HG03521 (cell line): ENCODE measurements at regions not wholly inside any gene's neighbourhood (a gene's known extent, or its start where the extent isn't known, plus 50 kb on each side); places are given as distances from the start of the nearest gene placed in this dataset.

Experiments
- ATAC-seq: cut with Tn5 transposase; IDR thresholded peaks from one replicate; pipeline ENCODE4 v1.9.1; 2021; ENCODE audit warnings: mild to moderate bottlenecking, moderate library complexity; ENCODE audit not compliant: unreplicated experiment

GRCh38 chr17:12287953-12288352 is 267.3 kb downstream of the MAP2K4 start:
- no peak for ATAC-seq

GRCh38 chr17:12290207-12290606 is 269.5 kb downstream of the MAP2K4 start:
- ATAC-seq: no peak

- ATAC-seq: no peak
These were observed 275.5 kb downstream of the MAP2K4 start for GRCh38 chr17:12296209-12296625.

- no peak for ATAC-seq
These were observed 280.9 kb downstream of the MAP2K4 start for GRCh38 chr17:12301551-12301950.

- ATAC-seq: no peak
These were observed 282.0 kb downstream of the MAP2K4 start for GRCh38 chr17:12302711-12303110.

- no peak for ATAC-seq
These were observed 290.1 kb downstream of the MAP2K4 start for GRCh38 chr17:12310811-12311210.

- ATAC-seq: no peak
These were observed 292.0 kb downstream of the MAP2K4 start for GRCh38 chr17:12312692-12313091.

- no peak for ATAC-seq
These were observed 293.1 kb downstream of the MAP2K4 start for GRCh38 chr17:12313786-12314185.

- ATAC-seq: no peak
These were observed 295.3 kb downstream of the MAP2K4 start for GRCh38 chr17:12316021-12316420.

- no peak for ATAC-seq
These were observed 298.0 kb downstream of the MAP2K4 start for GRCh38 chr17:12318571-12319266.

GRCh38 chr17:12320286-12320685 is 299.6 kb downstream of the MAP2K4 start:
- no peak for ATAC-seq

GRCh38 chr17:12328204-12328603 is 307.5 kb downstream of the MAP2K4 start:
- ATAC-seq: no peak

- ATAC-seq: no peak
These were observed 309.8 kb downstream of the MAP2K4 start for GRCh38 chr17:12330456-12330855.

GRCh38 chr17:12341328-12341727 is 320.7 kb downstream of the MAP2K4 start:
- ATAC-seq: no peak

- ATAC-seq: no peak
These were observed 321.5 kb downstream of the MAP2K4 start for GRCh38 chr17:12342161-12342560.

- no peak for ATAC-seq
These were observed 322.1 kb downstream of the MAP2K4 start for GRCh38 chr17:12342609-12343435.

GRCh38 chr17:12348476-12348875 is 317.2 kb upstream of the MYOCD start:
- no peak for ATAC-seq

GRCh38 chr17:12349297-12349696 is 316.4 kb upstream of the MYOCD start:
- ATAC-seq: no peak

GRCh38 chr17:12352127-12352526 is 313.6 kb upstream of the MYOCD start:
- no peak for ATAC-seq

- ATAC-seq: no peak
These were observed 308.1 kb upstream of the MYOCD start for GRCh38 chr17:12357600-12357999.

- no peak for ATAC-seq
These were observed 307.2 kb upstream of the MYOCD start for GRCh38 chr17:12358477-12358876.

GRCh38 chr17:12362853-12363455 is 302.7 kb upstream of the MYOCD start:
- ATAC-seq: no peak
